ENCODE measurements at regions not wholly inside any gene's neighbourhood (a gene's known extent, or its start where the extent isn't known, plus 50 kb on each side); places are given as distances from the start of the nearest gene placed in this dataset.

DNA sequence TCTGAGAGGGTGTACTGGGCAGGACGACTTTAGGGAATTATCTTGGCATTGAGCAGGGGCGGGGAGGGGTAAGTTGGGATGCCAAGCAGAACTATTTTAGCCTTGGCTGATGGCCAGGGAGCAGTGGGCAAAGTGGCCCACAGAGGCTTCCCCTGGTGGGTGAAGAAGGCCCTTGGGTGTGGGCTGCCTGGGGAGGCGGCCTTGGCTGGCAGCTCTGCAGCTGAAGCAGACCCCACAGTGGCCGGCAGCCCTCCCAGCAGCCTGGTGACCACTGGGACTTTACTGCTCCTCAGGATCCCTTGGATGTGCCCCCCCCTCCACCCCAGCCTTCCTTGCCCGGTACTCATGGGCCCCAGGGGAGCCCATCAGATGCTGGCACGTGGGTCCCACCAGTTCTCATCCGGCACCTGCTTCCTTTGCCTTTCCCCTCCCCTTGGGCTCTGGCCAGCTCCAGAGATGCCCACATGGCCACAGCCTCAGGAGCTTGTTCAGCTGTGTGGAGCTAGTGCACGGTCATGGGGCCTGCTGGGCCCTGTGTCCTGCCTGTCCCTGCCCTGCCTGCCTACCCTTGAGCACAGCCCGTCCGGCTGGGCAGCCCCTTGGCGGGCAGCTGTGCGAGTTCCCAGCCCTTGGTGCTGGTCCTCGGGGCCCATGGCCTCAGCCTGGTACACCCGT is 122.1 kb upstream of the HS6ST1 start:
- WGBS = 92% methylated on average over 14 of the region's 14 CpGs
- Histone ChIP-seq H3K4me1 (ENCODE audit: control insufficient read depth in 4 of 4, insufficient read depth in 4 of 4, low read length in 3 of 4) (peaks cover 5 to 13% (median 8%) of the 10 kb centered on the region in 4 donors), H3K9me3 (ENCODE audit: control insufficient read depth in 4 of 4, low read length in 3 of 4) (no peaks in the 10 kb centered on the region), H3K27ac (ENCODE audit: low read depth in 1 of 2, low read length in 2 of 2) (no peak overlapping the region), H3K36me3 (ENCODE audit: control insufficient read depth in 4 of 4, insufficient read depth in 3 of 4, low read depth in 1 of 4, low read length in 3 of 4) (no peaks in the 10 kb centered on the region), H3K27me3 (ENCODE audit: control insufficient read depth in 4 of 4, insufficient read depth in 4 of 4, low read length in 3 of 4) (no peaks in the 10 kb centered on the region), H3K4me3 (ENCODE audit: low read depth in 1 of 3, low read length in 3 of 3) (no peak overlapping the region), H3K9ac (ENCODE audit: low read depth in 1 of 2, low read length in 2 of 2) (no peak overlapping the region)
- peak; percentile 28 for DNase-seq (ENCODE audit: low spot score)
- TF ChIP-seq RAD21 (IDR thresholded peaks at IDR 0.05) (no peak), YY1 (IDR thresholded peaks at IDR 0.05) (no peak)
- TF ChIP-seq, protein P1, sequence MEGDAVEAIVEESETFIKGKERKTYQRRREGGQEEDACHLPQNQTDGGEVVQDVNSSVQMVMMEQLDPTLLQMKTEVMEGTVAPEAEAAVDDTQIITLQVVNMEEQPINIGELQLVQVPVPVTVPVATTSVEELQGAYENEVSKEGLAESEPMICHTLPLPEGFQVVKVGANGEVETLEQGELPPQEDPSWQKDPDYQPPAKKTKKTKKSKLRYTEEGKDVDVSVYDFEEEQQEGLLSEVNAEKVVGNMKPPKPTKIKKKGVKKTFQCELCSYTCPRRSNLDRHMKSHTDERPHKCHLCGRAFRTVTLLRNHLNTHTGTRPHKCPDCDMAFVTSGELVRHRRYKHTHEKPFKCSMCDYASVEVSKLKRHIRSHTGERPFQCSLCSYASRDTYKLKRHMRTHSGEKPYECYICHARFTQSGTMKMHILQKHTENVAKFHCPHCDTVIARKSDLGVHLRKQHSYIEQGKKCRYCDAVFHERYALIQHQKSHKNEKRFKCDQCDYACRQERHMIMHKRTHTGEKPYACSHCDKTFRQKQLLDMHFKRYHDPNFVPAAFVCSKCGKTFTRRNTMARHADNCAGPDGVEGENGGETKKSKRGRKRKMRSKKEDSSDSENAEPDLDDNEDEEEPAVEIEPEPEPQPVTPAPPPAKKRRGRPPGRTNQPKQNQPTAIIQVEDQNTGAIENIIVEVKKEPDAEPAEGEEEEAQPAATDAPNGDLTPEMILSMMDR (IDR thresholded peaks at IDR 0.05; ENCODE audit: low read depth, low read length, missing input control) = no peak

DNA sequence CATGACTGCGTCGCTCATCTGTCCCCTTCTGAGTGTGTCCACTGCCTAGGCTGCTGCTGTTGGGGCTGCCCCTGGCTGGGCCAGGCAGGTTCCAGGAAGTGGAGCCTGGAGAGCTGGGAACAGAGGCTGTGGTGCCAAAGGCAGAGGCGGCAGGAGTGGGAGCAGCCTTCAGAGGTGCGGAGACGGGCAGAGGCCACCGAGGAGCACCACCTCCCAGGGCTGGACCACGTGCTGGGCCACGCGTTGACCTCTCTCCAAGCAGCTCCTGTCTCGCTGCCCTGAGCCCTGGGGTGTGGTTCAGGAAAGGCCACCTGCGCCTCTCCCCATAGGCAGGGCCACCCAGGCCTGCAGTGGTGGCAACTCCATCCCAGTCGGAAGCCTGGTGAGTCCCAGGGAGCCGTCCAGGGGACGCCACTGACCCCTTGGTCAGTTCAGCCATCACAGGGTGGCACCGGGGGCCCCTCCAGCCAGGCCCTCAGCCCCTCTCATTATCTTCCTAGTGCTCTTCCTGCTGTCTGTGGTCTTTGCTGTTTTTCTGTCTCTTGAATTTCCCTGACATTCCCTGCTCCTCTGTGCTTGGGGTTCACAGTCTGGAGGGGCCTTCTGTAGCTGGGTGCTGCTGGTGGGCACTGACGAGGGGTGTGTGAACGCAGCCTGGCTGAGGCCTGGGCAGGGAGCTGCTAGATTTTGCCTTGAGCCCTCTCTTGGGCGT is 122.8 kb upstream of the HS6ST1 start:
- TF ChIP-seq JUND (IDR thresholded peaks at IDR 0.05) = no peak
- TF ChIP-seq GABPA (IDR thresholded peaks at IDR 0.05 in 1 of 2, conservative IDR thresholded peaks at IDR 0.05 in 1 of 2) = no peak
- no peak for TF ChIP-seq SP1 (IDR thresholded peaks at IDR 0.05)
- TF ChIP-seq FOXA1 (IDR thresholded peaks at IDR 0.05) = no peak
- TF ChIP-seq RAD21 (IDR thresholded peaks at IDR 0.05) = no peak
- TF ChIP-seq HNF4A (conservative IDR thresholded peaks at IDR 0.05) = no peak
- no peak overlapping the region for H3K4me3 ChIP-seq (ENCODE audit: low read depth in 1 of 3, low read length in 3 of 3)
- no peaks in the 10 kb centered on the region for H3K36me3 ChIP-seq (ENCODE audit: control insufficient read depth in 4 of 4, insufficient read depth in 3 of 4, low read depth in 1 of 4, low read length in 3 of 4)
- H3K9ac ChIP-seq (ENCODE audit: low read depth in 1 of 2, low read length in 2 of 2) = no peak overlapping the region
- peak; percentile 32 for DNase-seq (ENCODE audit: low spot score)
- 92% methylated on average over 18 of the region's 18 CpGs for WGBS
- H3K27me3 ChIP-seq (ENCODE audit: control insufficient read depth in 4 of 4, insufficient read depth in 4 of 4, low read length in 3 of 4) = no peaks in the 10 kb centered on the region
- H3K27ac ChIP-seq (ENCODE audit: low read depth in 1 of 2, low read length in 2 of 2) = no peak overlapping the region
- H3K4me1 ChIP-seq (ENCODE audit: control insufficient read depth in 4 of 4, insufficient read depth in 4 of 4, low read length in 3 of 4) = peaks cover 5 to 13% (median 8%) of the 10 kb centered on the region in 4 donors
- H3K9me3 ChIP-seq (ENCODE audit: control insufficient read depth in 4 of 4, low read length in 3 of 4) = no peaks in the 10 kb centered on the region

DNA sequence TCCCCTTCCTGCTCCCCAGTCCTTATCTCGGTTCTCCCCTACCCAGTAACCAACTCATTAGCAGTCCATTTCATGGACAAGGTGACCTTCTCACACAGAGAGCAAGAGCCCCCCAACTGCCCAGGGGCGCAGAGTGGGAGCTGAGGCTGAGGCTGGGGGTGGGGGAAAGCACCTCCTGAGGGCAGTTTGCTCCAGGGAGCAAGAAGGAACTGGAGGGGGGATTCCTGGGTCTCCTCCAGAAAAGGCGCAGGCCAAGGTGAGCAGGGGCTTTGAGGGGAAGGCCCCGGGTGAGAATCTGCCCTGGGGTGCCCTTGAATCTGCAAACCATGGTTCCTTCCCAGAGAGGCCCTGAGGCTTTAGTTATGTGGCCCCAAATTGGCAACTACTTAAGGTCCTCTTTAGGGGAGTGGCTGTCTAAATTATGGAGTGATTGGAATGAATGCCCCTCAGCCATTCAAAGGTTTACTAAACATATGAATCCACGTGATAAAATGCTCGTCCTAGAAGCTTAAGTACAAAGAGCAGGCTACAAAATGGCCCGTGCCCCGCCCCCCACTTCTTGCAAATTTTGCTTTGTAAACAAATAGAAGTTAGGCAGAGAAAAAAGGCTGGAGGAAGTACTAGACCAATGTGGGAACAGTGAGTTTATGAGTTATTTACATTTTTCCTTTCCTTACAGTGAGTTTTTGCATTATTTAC is 123.5 kb upstream of the HS6ST1 start:
- TF ChIP-seq SP1 (IDR thresholded peaks at IDR 0.05) (peak; percentile 38), NR2F2 (IDR thresholded peaks at IDR 0.05) (no peak), FOXA2 (IDR thresholded peaks at IDR 0.05) (no peak), RXRA (IDR thresholded peaks at IDR 0.05) (peak in 1 of 2 donors; percentile 21), HNF4G (IDR thresholded peaks at IDR 0.05) (no peak), FOXA1 (IDR thresholded peaks at IDR 0.05) (no peak), JUND (IDR thresholded peaks at IDR 0.05) (no peak), HNF4A (conservative IDR thresholded peaks at IDR 0.05) (peak; percentile 37 to 55)
- TF ChIP-seq, protein P2, sequence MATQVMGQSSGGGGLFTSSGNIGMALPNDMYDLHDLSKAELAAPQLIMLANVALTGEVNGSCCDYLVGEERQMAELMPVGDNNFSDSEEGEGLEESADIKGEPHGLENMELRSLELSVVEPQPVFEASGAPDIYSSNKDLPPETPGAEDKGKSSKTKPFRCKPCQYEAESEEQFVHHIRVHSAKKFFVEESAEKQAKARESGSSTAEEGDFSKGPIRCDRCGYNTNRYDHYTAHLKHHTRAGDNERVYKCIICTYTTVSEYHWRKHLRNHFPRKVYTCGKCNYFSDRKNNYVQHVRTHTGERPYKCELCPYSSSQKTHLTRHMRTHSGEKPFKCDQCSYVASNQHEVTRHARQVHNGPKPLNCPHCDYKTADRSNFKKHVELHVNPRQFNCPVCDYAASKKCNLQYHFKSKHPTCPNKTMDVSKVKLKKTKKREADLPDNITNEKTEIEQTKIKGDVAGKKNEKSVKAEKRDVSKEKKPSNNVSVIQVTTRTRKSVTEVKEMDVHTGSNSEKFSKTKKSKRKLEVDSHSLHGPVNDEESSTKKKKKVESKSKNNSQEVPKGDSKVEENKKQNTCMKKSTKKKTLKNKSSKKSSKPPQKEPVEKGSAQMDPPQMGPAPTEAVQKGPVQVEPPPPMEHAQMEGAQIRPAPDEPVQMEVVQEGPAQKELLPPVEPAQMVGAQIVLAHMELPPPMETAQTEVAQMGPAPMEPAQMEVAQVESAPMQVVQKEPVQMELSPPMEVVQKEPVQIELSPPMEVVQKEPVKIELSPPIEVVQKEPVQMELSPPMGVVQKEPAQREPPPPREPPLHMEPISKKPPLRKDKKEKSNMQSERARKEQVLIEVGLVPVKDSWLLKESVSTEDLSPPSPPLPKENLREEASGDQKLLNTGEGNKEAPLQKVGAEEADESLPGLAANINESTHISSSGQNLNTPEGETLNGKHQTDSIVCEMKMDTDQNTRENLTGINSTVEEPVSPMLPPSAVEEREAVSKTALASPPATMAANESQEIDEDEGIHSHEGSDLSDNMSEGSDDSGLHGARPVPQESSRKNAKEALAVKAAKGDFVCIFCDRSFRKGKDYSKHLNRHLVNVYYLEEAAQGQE (IDR thresholded peaks at IDR 0.05) = no peak
- Histone ChIP-seq H3K36me3 (ENCODE audit: control insufficient read depth in 4 of 4, insufficient read depth in 3 of 4, low read depth in 1 of 4, low read length in 3 of 4) (no peaks in the 10 kb centered on the region), H3K27ac (ENCODE audit: low read depth in 1 of 2, low read length in 2 of 2) (peak overlapping the region in 1 of 2 donors; percentile 33), H3K4me1 (ENCODE audit: control insufficient read depth in 4 of 4, insufficient read depth in 4 of 4, low read length in 3 of 4) (peaks cover 5 to 13% (median 8%) of the 10 kb centered on the region in 4 donors), H3K9me3 (ENCODE audit: control insufficient read depth in 4 of 4, low read length in 3 of 4) (no peaks in the 10 kb centered on the region), H3K4me3 (ENCODE audit: low read depth in 1 of 3, low read length in 3 of 3) (no peak overlapping the region), H3K9ac (ENCODE audit: low read depth in 1 of 2, low read length in 2 of 2) (no peak overlapping the region), H3K27me3 (ENCODE audit: control insufficient read depth in 4 of 4, insufficient read depth in 4 of 4, low read length in 3 of 4) (no peaks in the 10 kb centered on the region)
- whole genome bisulfite sequencing = 48% methylated on average over 8 of the region's 8 CpGs
- peak; percentile 42 for DNase-seq (ENCODE audit: low spot score)

Measured in liver (tissue), 8 donors.